ENCODE measurements at regions not wholly inside any gene's neighbourhood (a gene's known extent, or its start where the extent isn't known, plus 50 kb on each side); places are given as distances from the start of the nearest gene placed in this dataset.
"Not testable (repeated sequence)": the region's sequence is repeated elsewhere in the genome, so short reads cannot be mapped to it uniquely, and the experiment has no call there.

DNA sequence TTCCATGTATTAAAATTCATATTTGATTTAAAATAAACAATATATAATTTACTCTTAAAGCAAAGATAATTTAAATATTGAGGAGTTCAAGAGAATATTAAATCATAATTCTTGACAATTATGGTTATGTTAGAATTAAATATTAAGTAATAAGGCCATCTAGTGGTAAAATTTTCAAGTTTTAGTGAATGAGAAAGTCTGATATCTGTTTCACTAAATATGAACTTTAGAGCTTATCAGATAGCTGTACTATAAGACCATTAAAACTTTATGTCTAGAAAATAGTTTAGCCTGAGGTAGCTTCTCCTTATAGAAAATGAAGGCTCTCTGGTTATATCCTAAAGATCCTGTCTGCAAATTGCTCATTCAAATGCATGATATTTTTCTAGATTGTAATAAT is 152.1 kb upstream of the PRSS12 start:
- peak; percentile 2 for DNase-seq

DNA sequence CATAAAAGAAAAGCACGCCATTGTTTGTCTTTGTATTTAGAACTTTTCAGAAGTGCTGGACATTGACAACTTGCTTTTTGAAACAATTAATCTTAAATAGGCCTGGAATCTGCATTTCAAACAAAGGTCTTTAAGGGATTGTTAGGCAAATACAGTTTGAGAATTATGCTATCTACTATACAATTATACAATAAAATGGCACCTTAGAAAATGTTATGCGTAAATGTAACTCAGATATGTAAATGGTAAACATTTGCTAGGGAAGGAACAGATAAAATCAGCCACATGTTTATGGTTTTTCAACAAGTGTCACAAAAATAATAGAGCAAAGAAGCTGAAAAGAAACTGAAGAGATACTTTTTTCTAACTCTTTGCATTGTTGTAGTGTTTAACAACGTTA is 152.7 kb upstream of the PRSS12 start:
- not testable (repeated sequence) for DNase-seq

GRCh38 chr4:118512870-118513269 is 160.1 kb upstream of the PRSS12 start:
- DNase-seq = not testable (repeated sequence)

DNA sequence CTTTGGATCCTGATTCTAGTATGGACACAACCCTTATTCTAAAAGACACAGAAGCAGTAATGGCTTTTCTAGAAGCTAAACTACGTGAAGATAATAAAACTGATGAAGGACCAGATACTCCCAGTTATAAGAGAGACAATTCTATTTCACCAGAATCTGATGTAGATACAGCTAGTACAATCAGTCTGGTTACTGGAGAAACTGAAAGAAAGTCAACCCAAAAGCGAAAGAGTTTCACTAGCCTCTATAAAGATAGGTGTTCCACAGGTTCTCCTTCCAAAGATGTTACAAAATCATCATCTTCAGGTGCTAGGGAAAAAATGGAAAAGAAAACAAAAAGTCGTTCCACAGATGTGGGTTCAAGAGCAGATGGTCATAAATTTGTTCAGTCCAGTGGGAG is 161.5 kb upstream of the PRSS12 start:
- DNase-seq = not testable (repeated sequence)

DNA sequence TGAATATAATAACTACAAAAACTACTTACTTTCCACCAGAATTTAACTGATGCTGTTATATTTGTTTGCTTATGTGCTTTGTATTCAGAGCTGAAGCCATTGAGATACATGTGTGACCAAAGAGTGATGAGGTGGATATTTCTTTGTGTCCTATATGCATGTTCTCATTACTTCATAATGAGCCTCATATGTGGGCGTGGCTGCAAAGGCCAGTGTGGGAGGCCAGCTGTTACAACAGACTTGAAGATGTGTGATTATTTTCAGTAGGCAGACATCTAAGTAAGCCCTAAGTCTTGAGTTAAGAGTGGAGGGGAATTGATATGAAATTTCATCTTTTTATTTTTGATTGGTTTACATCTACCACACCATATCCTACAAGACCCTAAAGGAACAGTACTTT is 163.3 kb upstream of the PRSS12 start:
- not testable (repeated sequence) for DNase-seq

DNA sequence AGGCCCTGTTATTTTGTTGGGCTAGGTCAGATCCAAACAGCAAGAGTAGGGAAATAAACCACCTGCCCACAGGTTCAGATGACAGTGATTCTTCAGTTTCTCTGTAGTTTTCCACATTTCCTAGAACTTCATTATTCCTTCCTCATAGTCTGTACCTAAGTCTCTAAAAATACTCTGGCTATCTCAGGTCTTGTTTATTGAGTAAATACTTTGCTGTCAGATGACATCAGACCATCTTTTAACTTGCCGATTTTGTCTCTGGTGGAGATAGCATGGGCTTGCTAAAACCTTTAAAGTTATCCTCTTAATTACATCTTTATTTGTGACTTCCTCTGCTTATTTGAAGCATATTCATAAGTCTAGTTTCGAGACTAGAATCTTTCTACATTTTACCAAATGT is 155.1 kb upstream of the METTL14 start:
- DNase-seq = not testable (repeated sequence)

DNA sequence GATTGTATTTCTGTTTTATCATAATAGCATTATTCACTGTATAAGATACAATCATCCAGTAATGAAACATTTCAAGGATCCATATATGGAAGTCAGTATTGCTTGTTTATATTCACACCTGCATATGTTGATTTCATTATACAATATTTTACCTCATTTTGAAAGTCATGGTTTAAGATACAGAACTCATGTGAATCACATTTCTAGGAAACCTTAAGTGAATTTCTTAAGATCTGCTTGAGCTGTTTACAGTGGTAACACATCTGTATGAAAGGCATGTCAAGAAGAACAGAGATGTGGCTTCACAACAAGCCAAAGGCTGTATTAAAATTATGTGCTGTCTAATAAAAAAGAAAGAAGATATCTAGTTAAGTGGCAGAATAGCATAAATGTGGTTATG is 153.2 kb upstream of the METTL14 start:
- not testable (repeated sequence) for DNase-seq

DNA sequence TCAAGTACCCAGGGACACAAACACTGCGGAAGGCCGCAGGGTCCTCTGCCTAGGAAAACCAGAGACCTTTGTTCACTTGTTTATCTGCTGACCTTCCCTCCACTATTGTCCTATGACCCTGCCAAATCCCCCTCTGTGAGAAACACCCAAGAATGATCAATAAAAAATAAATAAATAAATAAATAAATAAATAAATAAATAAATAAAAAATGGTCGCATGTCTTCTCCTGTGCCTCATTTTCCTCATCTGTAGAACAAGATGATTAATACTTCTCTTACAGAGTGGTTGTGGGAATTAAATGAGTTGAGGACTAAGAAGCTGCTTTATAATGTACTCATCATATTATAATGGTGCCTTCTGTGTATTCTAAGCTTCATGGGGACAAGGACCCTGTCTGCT is 149.4 kb upstream of the METTL14 start:
- DNase-seq = not testable (repeated sequence)

DNA sequence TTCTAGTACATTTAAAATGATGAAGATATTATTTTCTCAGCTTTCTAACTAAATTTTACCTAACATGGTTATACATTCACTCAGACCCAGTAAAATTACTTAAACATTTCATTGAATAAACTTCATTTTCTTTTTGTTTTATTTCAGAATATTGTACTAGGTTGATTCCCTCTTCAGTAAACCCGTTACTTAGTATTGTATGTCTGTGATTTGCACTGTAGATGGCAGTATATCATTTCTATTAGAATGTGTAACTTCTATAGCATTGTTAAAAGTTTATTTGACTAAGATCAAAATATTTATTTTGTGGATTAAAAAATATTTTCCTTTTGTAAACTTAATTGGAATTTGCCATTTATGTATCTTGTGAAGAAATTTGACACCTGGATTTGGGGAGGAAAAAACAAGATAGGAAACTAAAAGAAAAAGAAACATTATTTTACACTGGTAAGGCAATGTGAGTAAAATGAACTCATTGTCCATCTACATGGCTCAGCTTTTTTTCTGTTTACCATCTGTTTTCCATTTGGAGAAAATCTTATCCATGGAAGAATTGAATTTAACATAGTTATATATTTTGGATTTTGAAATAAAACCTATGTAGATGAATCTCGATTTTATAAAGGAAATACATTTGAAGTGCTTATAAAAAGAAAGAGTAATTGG is 145.6 kb upstream of the METTL14 start:
- peak; percentile 42 for DNase-seq

GRCh38 chr4:118556576-118556975 is 128.6 kb upstream of the METTL14 start:
- not testable (repeated sequence) for DNase-seq

GRCh38 chr4:118557298-118557851 is 127.8 kb upstream of the METTL14 start:
- peak; percentile 30 for DNase-seq

- not testable (repeated sequence) for DNase-seq
Observed at GRCh38 chr4:118558188-118558587, 127.0 kb upstream of the METTL14 start.

- not testable (repeated sequence) for DNase-seq
Observed at GRCh38 chr4:118561559-118561958, 123.6 kb upstream of the METTL14 start.

- DNase-seq = not testable (repeated sequence)
Observed at GRCh38 chr4:118566003-118566513, 119.1 kb upstream of the METTL14 start.

DNA sequence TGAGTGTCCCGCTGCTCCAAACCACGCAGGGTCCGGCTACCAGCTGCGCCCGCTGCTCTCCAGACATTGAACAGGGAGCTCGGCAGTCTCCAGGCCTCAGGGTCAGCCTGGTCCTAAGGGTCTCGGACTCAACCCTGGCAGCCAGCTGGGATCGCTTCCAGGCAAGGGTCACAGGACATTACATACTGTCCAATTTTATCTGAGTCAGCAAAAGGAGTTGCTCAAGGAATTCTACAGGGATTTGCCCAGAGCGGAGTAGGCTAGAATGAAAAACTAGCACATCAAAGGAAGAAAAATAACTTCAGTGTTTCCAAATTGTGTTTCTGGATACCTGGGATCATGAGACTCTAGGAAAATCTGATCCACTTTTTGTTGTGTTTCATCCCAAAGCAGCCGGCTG is 112.2 kb upstream of the METTL14 start:
- not testable (repeated sequence) for DNase-seq

DNA sequence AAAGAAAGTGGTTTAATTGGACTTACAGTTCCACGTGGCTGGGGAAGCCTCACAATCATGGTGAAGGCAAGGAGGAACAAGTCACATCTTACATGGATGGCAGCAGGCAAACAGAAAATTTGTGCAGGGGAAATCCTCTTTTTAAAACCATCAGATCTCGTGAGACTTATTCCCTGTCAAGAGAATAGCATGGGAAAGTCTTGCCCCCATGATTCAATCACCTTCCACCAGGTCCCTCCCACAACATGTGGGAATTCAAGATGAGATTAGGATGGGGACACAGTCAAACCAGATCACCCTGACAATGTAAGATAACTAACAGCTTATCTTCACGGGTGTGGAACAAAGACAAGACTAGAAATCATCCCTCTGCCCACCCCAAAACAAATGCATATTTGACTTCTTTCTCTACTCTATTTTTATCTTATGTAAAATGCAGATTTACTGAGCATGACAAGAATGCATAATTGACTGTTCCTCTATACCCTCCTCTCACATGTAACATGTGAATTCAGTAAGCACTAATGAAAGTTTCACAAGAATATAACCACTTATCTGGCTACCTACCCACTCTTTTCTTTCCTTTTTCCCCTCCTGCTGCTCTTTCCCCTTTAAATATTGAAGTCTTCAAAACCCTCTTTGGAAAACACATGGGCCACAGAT is 110.8 kb upstream of the METTL14 start:
- DNase-seq = not testable (repeated sequence)

DNA sequence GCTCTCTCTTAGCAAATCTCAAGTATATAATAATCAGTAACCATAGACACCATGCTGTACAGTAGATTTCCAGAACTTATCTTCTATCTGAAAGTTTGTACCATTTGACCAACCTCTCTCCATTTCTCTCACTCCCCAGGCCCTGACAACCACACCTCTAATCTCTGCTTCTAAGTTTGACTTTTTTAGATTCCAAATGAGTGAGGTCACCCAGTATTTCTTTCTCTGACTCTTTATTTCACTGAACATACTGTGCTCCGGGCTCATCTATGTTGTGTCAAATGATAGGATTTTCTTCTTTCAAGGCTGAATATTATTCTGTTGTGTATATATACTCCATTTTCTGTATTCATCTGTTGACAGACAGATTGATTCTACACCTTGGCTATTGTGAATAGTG is 110.1 kb upstream of the METTL14 start:
- DNase-seq = not testable (repeated sequence)

GRCh38 chr4:118575726-118576125 is 109.5 kb upstream of the METTL14 start:
- not testable (repeated sequence) for DNase-seq

DNA sequence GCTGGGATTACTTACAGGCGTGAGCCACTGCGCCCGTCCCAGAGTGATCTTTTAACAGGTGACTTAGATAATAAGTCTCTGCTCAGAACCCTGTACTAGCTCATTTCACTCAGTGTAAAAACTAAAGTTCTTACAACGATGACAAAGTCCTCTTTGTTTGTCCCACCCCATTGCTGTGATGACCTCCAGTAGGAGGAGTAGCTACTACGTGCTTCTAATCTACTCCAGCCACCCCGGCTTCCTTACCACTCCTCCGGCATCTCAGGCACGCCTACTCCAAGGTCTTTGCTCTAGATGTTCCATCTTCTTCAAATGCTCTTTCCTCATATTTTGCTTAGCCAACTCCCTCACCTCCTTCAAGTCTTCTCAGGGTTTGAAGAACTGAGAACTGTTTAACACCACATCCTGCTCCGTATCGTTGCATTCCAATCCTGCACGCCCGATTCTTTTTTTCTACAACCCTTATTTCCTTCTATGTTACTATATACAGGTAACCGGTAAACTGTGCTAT is 108.4 kb upstream of the METTL14 start:
- DNase-seq = not testable (repeated sequence)

- no peak for DNase-seq
Observed at GRCh38 chr4:118585015-118585414, 100.2 kb upstream of the METTL14 start.

DNA sequence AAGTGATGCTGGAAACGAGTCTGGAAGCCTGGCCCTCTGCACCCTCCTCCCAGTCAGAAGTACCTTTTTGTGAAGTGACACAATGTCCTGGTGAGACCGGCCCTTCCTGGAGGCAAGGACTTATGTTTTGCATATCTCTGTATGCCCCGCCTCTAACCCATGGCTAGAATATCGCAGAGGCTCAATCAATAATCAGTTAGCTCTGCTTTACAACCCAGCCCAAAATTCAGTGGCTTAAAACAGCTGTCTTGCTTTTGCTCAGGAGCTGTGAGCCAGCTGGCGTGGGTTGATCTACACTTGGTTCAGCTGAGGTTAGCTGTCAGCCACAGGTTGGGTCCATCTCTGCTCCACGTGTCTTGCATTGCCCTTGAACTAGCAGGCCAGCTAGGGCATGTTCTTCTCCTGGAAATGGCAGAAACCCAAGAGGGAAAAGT is 98.8 kb upstream of the METTL14 start:
- DNase-seq = no peak

DNA sequence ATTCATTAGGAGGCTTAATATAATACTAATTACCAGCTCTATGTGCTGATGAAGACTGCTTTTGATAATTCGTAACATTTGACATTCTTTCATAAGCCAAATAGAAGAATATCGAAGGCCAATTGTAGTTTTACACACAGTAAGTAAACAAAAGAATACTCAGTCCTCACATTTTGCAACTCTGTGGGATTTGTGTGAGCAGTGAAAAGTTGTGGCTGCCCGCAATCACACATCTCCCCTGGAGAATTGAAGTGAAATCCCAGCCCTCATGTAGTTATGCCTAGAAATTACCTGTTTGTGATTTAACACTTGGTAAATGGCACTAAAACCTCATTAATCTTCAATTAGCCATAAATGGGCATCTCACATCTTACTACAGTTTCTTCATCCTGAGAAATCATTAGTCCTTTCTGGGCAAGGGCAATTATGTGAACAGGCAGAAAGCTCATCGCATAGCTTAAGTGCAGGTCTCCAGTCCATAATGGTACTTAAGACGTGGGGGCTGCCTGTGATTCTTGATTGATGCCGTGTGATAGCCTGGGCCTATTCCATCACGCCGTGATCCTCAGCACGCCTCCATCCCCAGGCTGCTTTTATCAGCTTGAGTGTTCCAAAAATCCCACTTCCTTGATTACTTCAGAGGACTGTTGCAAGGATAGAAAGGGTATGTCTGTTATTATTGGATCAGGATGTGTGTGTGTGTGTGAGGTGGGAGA is 97.9 kb upstream of the METTL14 start:
- DNase-seq = no peak

GRCh38 chr4:118587946-118588345 is 97.2 kb upstream of the METTL14 start:
- DNase-seq = no peak

All from DMS53 (cell line).